GM18868 (cell line): ENCODE measurements at regions not wholly inside any gene's neighbourhood (a gene's known extent, or its start where the extent isn't known, plus 50 kb on each side); places are given as distances from the start of the nearest gene placed in this dataset.
A peak's percentile ranks its signal among the peaks of the same experiment; 100 is the strongest.

Experiments used
- ATAC-seq: cut with Tn5 transposase; IDR thresholded peaks from one replicate; pipeline ENCODE4 v1.9.1; 2021; ENCODE audit warnings: mild to moderate bottlenecking, moderate library complexity; ENCODE audit not compliant: unreplicated experiment

- no peak for ATAC-seq
Measured at GRCh38 chr5:114010362-114010761, 351.5 kb upstream of the KCNN2 start.

GRCh38 chr5:114018186-114018585 is 343.7 kb upstream of the KCNN2 start:
- no peak for ATAC-seq

GRCh38 chr5:114038756-114039155 is 323.1 kb upstream of the KCNN2 start:
- ATAC-seq = no peak

GRCh38 chr5:114050087-114050486 is 311.8 kb upstream of the KCNN2 start:
- no peak for ATAC-seq

GRCh38 chr5:114053372-114053771 is 308.5 kb upstream of the KCNN2 start:
- no peak for ATAC-seq

GRCh38 chr5:114054594-114054993 is 307.3 kb upstream of the KCNN2 start:
- ATAC-seq = no peak

- no peak for ATAC-seq
Measured at GRCh38 chr5:114055318-114056184, 306.3 kb upstream of the KCNN2 start.

GRCh38 chr5:114056185-114056538 is 305.7 kb upstream of the KCNN2 start:
- ATAC-seq = no peak

- no peak for ATAC-seq
Measured at GRCh38 chr5:114060866-114061265, 301.0 kb upstream of the KCNN2 start.

- ATAC-seq = no peak
Measured at GRCh38 chr5:114062932-114063867, 298.7 kb upstream of the KCNN2 start.

- no peak for ATAC-seq
Measured at GRCh38 chr5:114065912-114066311, 296.0 kb upstream of the KCNN2 start.

- no peak for ATAC-seq
Measured at GRCh38 chr5:114070093-114070722, 291.7 kb upstream of the KCNN2 start.

- no peak for ATAC-seq
Measured at GRCh38 chr5:114089259-114089658, 272.6 kb upstream of the KCNN2 start.

GRCh38 chr5:114097570-114097969 is 264.3 kb upstream of the KCNN2 start:
- no peak for ATAC-seq

GRCh38 chr5:114099161-114099560 is 262.7 kb upstream of the KCNN2 start:
- no peak for ATAC-seq

GRCh38 chr5:114101153-114101552 is 260.7 kb upstream of the KCNN2 start:
- ATAC-seq = peak; percentile 89

GRCh38 chr5:114113604-114114003 is 248.3 kb upstream of the KCNN2 start:
- no peak for ATAC-seq

GRCh38 chr5:114116981-114117380 is 244.9 kb upstream of the KCNN2 start:
- no peak for ATAC-seq

- no peak for ATAC-seq
Measured at GRCh38 chr5:114118511-114118910, 243.4 kb upstream of the KCNN2 start.

- ATAC-seq = no peak
Measured at GRCh38 chr5:114120166-114120565, 241.7 kb upstream of the KCNN2 start.

GRCh38 chr5:114122852-114123251 is 239.0 kb upstream of the KCNN2 start:
- no peak for ATAC-seq
